Activated B cell treated with CpG ODN at 0.5 μM for 24 hours (primary cell): ENCODE measurements at regions not wholly inside any gene's neighbourhood (a gene's known extent, or its start where the extent isn't known, plus 50 kb on each side); places are given as distances from the start of the nearest gene placed in this dataset.

ENCODE experiments used
- ATAC-seq: fragments of 200-7000 bp; cut with Tn5 transposase; one replicate; pipeline ENCODE4 v1.10.0; 2021; ENCODE audit warnings: low read depth, mild to moderate bottlenecking, moderate library complexity
- CTCF ChIA-PET: fragments of 350-600 bp; sonication (Branson Sonifier 250); formaldehyde crosslinking; loops from one replicate; lab custom pipeline; 2021; ENCODE audit warnings: antibody characterized with exemption; lab: Charles Lee
- POLR2A ChIA-PET: fragments of 350-600 bp; sonication (Branson Sonifier 250); formaldehyde crosslinking; loops from one replicate; lab custom pipeline; 2021; ENCODE audit warnings: antibody characterized with exemption; lab: Charles Lee
- DNase-seq: peaks from one replicate; pipeline ENCODE4 v3.0.0; 2022
- H3K27ac Mint-ChIP-seq: one replicate; pipeline ENCODE4 v1.8.0; 2020; ENCODE audit warnings: mixed read lengths
- H3K27me3 Mint-ChIP-seq: one replicate; pipeline ENCODE4 v1.8.0; 2021; ENCODE audit warnings: mixed read lengths
- H3K36me3 Mint-ChIP-seq: one replicate; pipeline ENCODE4 v1.8.0; 2021; ENCODE audit warnings: low read depth, mixed read lengths
- H3K4me1 Mint-ChIP-seq: one replicate; pipeline ENCODE4 v1.8.0; 2021; ENCODE audit warnings: mixed read lengths
- H3K4me3 Mint-ChIP-seq: one replicate; pipeline ENCODE4 v1.8.0; 2020; ENCODE audit warnings: mild to moderate bottlenecking, mixed read lengths
- H3K9me3 Mint-ChIP-seq: one replicate; pipeline ENCODE4 v1.8.0; 2020; ENCODE audit warnings: mixed read lengths
- intact Hi-C: fragments of 100-400 bp; cut with micrococcal nuclease; formaldehyde crosslinking; loops from one replicate; pipeline ENCODE4 v1.15.1; 2024
- TF ChIP-seq, protein P1 (sequence below): fragments of 200-600 bp; IDR thresholded peaks from one replicate; pipeline ENCODE4 v1.8.0; 2022; ENCODE audit warnings: antibody characterized with exemption, mild to moderate bottlenecking

DNA sequence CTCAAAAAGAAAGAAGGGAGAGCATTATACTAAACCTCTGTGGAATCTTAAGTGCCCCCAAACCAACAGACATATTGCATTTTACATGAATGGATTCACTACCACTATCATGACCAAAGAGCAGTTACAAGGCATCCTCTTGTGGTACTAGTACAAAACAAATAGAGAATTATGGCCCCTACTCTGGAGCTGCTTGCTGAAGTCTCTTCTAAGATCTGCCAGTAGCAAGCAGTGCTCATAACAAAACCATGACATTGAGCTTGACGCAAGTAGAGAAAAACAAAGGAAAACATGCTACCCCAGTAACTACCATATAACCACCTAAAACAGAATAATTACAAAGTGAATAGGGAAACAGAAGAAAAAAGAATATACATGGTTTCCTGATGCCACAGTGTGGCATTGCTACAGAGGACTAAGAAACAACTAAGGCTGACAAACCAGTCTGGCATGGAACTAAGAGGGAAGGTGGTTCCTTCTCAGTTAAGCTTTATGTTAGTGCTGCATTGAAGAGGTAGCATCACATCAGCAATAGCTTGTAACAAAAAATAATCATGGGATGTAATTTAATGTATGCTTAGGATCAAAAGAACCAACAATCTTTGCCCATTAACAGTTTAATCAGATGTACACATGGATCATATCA is 150.2 kb upstream of the AGR3 start:
- POLR2A ChIA-PET = no interaction called here
- intact Hi-C loops = no loop called here
- Mint-ChIP-seq H3K9me3 (no peaks in the 10 kb centered on the region), H3K27ac (no peak overlapping the region), H3K27me3 (no peaks in the 10 kb centered on the region), H3K4me1 (peaks cover 7% of the 10 kb centered on the region), H3K4me3 (no peak overlapping the region), H3K36me3 (no peaks in the 10 kb centered on the region)
- TF ChIP-seq, protein P1, sequence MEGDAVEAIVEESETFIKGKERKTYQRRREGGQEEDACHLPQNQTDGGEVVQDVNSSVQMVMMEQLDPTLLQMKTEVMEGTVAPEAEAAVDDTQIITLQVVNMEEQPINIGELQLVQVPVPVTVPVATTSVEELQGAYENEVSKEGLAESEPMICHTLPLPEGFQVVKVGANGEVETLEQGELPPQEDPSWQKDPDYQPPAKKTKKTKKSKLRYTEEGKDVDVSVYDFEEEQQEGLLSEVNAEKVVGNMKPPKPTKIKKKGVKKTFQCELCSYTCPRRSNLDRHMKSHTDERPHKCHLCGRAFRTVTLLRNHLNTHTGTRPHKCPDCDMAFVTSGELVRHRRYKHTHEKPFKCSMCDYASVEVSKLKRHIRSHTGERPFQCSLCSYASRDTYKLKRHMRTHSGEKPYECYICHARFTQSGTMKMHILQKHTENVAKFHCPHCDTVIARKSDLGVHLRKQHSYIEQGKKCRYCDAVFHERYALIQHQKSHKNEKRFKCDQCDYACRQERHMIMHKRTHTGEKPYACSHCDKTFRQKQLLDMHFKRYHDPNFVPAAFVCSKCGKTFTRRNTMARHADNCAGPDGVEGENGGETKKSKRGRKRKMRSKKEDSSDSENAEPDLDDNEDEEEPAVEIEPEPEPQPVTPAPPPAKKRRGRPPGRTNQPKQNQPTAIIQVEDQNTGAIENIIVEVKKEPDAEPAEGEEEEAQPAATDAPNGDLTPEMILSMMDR = no peak
- CTCF ChIA-PET = no interaction called here
- no peak for ATAC-seq
- DNase-seq = no peak

DNA sequence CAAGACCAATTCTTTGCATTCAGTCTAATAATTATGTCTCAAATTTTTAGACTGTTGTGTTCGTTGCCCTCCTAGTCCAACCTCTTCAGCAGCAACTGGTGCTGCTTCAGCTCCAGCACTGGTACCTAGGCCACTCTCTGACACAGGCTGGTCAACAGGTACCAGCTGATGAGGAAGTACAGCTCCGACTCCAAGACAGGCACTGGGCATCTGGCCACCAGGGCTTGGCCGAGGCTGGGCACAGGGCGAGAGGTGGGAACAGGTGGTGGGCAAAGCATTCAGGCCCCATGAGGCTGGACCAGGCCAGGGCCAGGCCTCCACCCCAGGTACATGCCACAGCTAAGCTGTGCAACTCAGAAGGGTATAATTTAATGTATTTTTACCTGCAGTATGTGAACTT is 151.5 kb upstream of the AGR3 start:
- Mint-ChIP-seq H3K9me3 (no peaks in the 10 kb centered on the region), H3K4me3 (no peak overlapping the region), H3K36me3 (no peaks in the 10 kb centered on the region), H3K4me1 (peaks cover 7% of the 10 kb centered on the region), H3K27ac (no peak overlapping the region), H3K27me3 (no peaks in the 10 kb centered on the region)
- no peak for ATAC-seq
- no peak for DNase-seq
- POLR2A ChIA-PET = no interaction called here
- TF ChIP-seq, protein P1 = no peak
- CTCF ChIA-PET = no interaction called here
- intact Hi-C loops = no loop called here

DNA sequence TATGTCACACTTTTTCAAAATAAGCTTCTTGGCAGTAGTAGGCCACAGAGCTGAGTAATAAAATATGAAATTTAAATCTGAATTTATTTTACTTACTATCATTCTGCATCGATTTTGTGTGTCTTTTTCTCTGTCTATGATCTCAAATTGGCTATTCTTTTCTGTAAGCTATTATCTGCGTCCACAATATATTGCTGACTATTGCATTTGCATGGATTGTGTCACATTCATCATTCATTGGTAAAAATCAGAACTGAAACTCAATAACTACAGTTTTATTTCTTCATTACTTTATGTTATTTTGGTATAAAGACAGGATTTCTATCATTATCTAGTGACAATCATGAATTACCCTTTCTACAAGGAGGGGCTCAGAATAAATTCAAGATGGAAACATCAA is 154.8 kb upstream of the AGR3 start:
- POLR2A ChIA-PET = no interaction called here

DNA sequence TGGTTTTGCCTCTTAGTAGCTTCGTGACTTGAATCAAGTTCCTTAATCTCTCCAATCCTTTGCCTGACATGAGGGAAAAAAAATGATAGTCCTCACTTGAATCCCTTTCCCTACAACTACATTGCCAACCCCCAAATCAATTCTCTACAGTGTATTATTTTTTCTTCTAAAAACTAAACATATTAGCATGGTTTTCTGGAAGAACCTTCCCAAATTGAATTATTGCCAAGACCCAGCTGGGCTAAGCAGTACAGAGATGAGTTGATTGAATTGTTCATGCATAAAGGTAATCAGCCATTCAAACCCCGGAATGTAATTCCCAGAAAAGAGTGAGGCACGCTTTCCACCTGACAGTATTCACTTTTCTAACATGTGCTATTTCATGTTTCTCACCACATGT is 155.6 kb upstream of the AGR3 start:
- ChIA-PET POLR2A (no interaction called here), CTCF (no interaction called here)
- intact Hi-C loops = no loop called here
- TF ChIP-seq, protein P1 = no peak
- Mint-ChIP-seq H3K4me1 (peaks cover 5% of the 10 kb centered on the region), H3K36me3 (no peaks in the 10 kb centered on the region), H3K9me3 (no peaks in the 10 kb centered on the region), H3K27ac (no peak overlapping the region), H3K27me3 (no peaks in the 10 kb centered on the region), H3K4me3 (no peak overlapping the region)
- ATAC-seq (no peak), DNase-seq (no peak)

More for the DNA sequence above, 154.8 kb upstream of the AGR3 start:
- Mint-ChIP-seq H3K9me3 (no peaks in the 10 kb centered on the region), H3K4me1 (peaks cover 5% of the 10 kb centered on the region), H3K27ac (no peak overlapping the region), H3K36me3 (no peaks in the 10 kb centered on the region), H3K4me3 (no peak overlapping the region), H3K27me3 (no peaks in the 10 kb centered on the region)
- intact Hi-C loops = no loop called here
- TF ChIP-seq, protein P1 = no peak
- no peak for ATAC-seq
- CTCF ChIA-PET = no interaction called here
- no peak for DNase-seq

DNA sequence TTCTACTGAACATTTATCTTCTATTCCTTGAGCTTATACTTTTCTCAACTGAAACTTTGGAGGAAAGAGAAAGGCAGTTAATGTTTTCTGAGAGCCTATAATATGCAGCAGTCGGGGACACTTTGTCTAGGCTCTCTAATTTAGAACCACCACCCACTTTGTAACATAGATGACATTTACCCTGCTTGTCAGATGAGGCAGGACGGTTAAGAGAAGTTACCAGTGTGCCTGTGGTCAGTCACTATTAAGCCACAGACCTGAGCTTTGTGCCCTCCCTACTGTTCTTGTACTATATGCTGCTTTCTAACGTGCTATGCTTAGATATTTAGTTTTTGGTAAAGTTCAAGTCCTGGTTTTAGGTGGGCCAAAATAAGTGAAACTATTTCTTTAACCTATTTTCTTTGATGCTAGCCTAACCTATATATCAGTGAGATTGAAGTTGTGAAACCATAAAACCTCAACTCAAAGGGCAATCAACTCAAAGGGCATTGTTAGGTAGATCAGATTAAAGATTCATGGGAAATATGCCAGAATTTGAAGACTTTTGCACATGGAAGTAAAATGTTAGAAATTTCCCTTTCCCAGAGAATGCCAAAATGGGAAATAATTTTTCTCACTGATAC is 156.5 kb upstream of the AGR3 start:
- ChIA-PET CTCF (no interaction called here), POLR2A (no interaction called here)
- Mint-ChIP-seq H3K4me1 (peaks cover 5% of the 10 kb centered on the region), H3K9me3 (no peaks in the 10 kb centered on the region), H3K27ac (no peak overlapping the region), H3K36me3 (no peaks in the 10 kb centered on the region), H3K27me3 (no peaks in the 10 kb centered on the region), H3K4me3 (no peak overlapping the region)
- ATAC-seq = no peak
- intact Hi-C loops = no loop called here
- TF ChIP-seq, protein P1 = no peak
- no peak for DNase-seq
